ENCODE measurements at regions not wholly inside any gene's neighbourhood (a gene's known extent, or its start where the extent isn't known, plus 50 kb on each side); places are given as distances from the start of the nearest gene placed in this dataset.

DNA sequence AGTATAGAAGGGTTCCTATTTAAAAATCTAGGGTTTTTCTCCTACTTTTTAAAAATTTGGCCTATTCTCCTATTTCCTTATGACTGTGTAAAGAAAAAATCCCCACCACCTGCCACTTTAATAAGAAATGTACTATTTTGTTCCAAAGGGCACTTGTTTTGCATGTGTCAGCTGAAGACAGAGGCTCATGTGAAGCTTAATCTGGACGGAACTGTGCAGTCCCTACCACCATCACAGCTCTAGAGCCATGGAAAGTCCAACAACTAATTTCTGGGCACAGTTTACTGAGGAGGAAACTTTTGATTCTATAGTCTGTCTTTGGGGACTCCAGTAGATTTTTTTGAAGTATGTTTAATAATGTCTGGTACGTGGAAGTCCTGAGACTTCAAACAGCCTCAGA is 60.0 kb upstream of the AHI1 start:
- no peak for TF ChIP-seq CREB1 (IDR thresholded peaks at IDR 0.05)
- no peak for TF ChIP-seq HDAC6 (IDR thresholded peaks at IDR 0.05; ENCODE audit: low read depth, low read length)
- TF ChIP-seq POLR2A (IDR thresholded peaks at IDR 0.05; ENCODE audit: control extremely low read depth in 1 of 2, low read depth in 2 of 2, low read length in 2 of 2): no peak
- TF ChIP-seq KDM1A (IDR thresholded peaks at IDR 0.05; ENCODE audit: borderline replicate concordance, low read length): no peak
- TF ChIP-seq, protein P1, sequence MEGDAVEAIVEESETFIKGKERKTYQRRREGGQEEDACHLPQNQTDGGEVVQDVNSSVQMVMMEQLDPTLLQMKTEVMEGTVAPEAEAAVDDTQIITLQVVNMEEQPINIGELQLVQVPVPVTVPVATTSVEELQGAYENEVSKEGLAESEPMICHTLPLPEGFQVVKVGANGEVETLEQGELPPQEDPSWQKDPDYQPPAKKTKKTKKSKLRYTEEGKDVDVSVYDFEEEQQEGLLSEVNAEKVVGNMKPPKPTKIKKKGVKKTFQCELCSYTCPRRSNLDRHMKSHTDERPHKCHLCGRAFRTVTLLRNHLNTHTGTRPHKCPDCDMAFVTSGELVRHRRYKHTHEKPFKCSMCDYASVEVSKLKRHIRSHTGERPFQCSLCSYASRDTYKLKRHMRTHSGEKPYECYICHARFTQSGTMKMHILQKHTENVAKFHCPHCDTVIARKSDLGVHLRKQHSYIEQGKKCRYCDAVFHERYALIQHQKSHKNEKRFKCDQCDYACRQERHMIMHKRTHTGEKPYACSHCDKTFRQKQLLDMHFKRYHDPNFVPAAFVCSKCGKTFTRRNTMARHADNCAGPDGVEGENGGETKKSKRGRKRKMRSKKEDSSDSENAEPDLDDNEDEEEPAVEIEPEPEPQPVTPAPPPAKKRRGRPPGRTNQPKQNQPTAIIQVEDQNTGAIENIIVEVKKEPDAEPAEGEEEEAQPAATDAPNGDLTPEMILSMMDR (IDR thresholded peaks at IDR 0.05; ENCODE audit: control extremely low read depth in 1 of 3, insufficient read depth in 1 of 3, low read depth in 1 of 3, low read length in 3 of 3): no peak
- TF ChIP-seq NANOG (IDR thresholded peaks at IDR 0.05; ENCODE audit: insufficient read depth, low read depth, low read length, poor library complexity, severe bottlenecking): no peak
- TF ChIP-seq CEBPB (IDR thresholded peaks at IDR 0.05; ENCODE audit: low read depth, low read length): no peak
- TF ChIP-seq SIN3A (conservative IDR thresholded peaks at IDR 0.05 in 1 of 2, IDR thresholded peaks at IDR 0.05 in 1 of 2; ENCODE audit: low read depth in 1 of 2, low read length in 2 of 2): no peak
- TF ChIP-seq, protein P2, sequence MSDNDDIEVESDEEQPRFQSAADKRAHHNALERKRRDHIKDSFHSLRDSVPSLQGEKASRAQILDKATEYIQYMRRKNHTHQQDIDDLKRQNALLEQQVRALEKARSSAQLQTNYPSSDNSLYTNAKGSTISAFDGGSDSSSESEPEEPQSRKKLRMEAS (IDR thresholded peaks at IDR 0.05): no peak
- no peak for TF ChIP-seq CBX5 (IDR thresholded peaks at IDR 0.05; ENCODE audit: low read depth, low read length)
- no peak for TF ChIP-seq POLR2AphosphoS5 (IDR thresholded peaks at IDR 0.05; ENCODE audit: low read depth, low read length)
- TF ChIP-seq GTF2F1 (IDR thresholded peaks at IDR 0.05; ENCODE audit: borderline replicate concordance, low read depth, low read length): no peak
- TF ChIP-seq MAFK (IDR thresholded peaks at IDR 0.05; ENCODE audit: low read depth, low read length): no peak
